IgD-negative memory B cell (primary cell): ENCODE measurements at regions not wholly inside any gene's neighbourhood (a gene's known extent, or its start where the extent isn't known, plus 50 kb on each side); places are given as distances from the start of the nearest gene placed in this dataset.
"Not testable (repeated sequence)": the region's sequence is repeated elsewhere in the genome, so short reads cannot be mapped to it uniquely, and the experiment has no call there.

Source experiments
- H3K27ac Mint-ChIP-seq, 3 donors: one replicate each; pipeline ENCODE4 v1.8.0; 2020 to 2022; ENCODE audit warnings: mild to moderate bottlenecking in 3 of 3, mixed read lengths in 3 of 3, moderate library complexity in 1 of 3
- H3K27me3 Mint-ChIP-seq: one replicate; pipeline ENCODE4 v1.8.0; 2021; ENCODE audit warnings: mixed read lengths
- H3K36me3 Mint-ChIP-seq: one replicate; pipeline ENCODE4 v1.8.0; 2020; ENCODE audit warnings: mild to moderate bottlenecking, mixed read lengths
- H3K4me1 Mint-ChIP-seq, 3 donors: one replicate each; pipeline ENCODE4 v1.8.0; 2020 to 2022; ENCODE audit warnings: mixed read lengths in 3 of 3, mild to moderate bottlenecking in 1 of 3
- H3K4me3 Mint-ChIP-seq, 4 donors: one replicate each; pipeline ENCODE4 v1.8.0; 2020 to 2022; ENCODE audit warnings: mild to moderate bottlenecking in 4 of 4, mixed read lengths in 4 of 4, moderate library complexity in 3 of 4
- H3K9me3 Mint-ChIP-seq, 3 donors: one replicate each; pipeline ENCODE4 v1.8.0; 2020 to 2021; ENCODE audit warnings: mixed read lengths in 3 of 3, mild to moderate bottlenecking in 1 of 3

- H3K27me3 Mint-ChIP-seq, result peaks cover 2% of the 10 kb centered on the region
Measured at GRCh38 chr11:44467931-44468330, 97.5 kb upstream of the CD82 start.

DNA sequence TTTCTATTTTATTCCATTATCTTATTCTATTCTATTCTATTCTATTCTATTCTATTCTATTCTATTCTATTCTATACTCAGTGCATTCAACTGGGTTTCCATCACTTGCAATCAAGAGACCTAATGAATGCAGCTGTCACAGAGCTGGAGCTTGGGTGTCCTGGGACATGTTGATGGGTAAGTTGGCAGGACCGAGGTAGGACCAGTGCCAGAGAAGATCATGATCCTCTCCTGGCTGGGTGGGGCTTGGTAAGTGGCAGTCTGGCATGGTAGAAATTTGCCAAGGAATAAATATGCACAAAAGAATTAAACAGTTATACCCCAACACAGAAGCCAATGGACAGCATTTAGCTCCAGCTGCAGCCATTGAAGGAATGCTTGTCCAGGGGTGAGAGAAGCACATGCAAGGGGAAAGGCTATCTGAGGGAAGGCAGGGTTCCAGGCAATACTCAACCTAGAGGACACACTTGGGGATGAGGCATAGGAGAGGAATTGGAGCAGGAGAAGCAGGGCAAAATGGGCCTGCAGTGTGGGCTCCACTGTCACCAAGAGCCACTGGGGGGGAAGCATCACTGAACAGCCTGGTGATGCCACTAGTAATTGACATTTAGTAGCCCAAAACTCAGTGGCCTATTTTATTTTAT lies 97.0 kb upstream of the CD82 start:
- H3K27me3 Mint-ChIP-seq, result peaks cover 4% of the 10 kb centered on the region
- H3K4me1 Mint-ChIP-seq, result no peaks in the 10 kb centered on the region
- no peaks in the 10 kb centered on the region for H3K36me3 Mint-ChIP-seq
- H3K9me3 Mint-ChIP-seq, result peaks cover 0 to 16% (median 4%) of the 10 kb centered on the region in 3 donors
- no peak overlapping the region for H3K4me3 Mint-ChIP-seq
- no peak overlapping the region for H3K27ac Mint-ChIP-seq

More at GRCh38 chr11:44467931-44468330, 97.5 kb upstream of the CD82 start:
- no peaks in the 10 kb centered on the region for H3K36me3 Mint-ChIP-seq
- no peaks in the 10 kb centered on the region for H3K4me1 Mint-ChIP-seq
- no peak overlapping the region for H3K27ac Mint-ChIP-seq
- H3K4me3 Mint-ChIP-seq, result no peak overlapping the region
- H3K9me3 Mint-ChIP-seq, result peaks cover 0 to 16% (median 4%) of the 10 kb centered on the region in 3 donors

DNA sequence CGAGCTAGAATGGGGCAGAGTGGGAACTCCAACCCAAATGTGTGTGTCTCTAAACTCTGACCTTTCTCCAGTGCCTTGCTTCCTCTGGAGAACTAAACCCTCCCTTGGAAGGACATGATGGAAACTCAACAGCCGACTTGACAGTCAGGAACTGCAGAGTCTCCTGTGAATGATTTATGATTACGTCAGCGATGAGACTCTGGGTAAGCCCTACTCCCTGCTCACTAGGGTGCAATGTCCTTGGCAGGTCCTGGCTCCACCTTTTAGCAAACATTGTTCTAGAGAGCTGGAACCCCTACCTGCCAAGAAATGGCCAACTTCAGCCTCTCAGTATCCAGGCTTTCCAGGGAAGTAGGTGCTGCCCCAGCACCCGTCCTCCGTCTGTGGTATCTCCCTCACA lies 96.1 kb upstream of the CD82 start:
- no peaks in the 10 kb centered on the region for H3K4me1 Mint-ChIP-seq

GRCh38 chr11:44470854-44471253 lies 94.6 kb upstream of the CD82 start:
- Mint-ChIP-seq H3K4me1 (no peaks in the 10 kb centered on the region), H3K9me3 (peaks cover 0 to 7% (median 1%) of the 10 kb centered on the region in 3 donors), H3K27ac (no peak overlapping the region), H3K4me3 (no peak overlapping the region), H3K36me3 (no peaks in the 10 kb centered on the region), H3K27me3 (peaks cover 15% of the 10 kb centered on the region)

More for the DNA sequence above, 96.1 kb upstream of the CD82 start:
- Mint-ChIP-seq H3K9me3 (peaks cover 0 to 15% (median 4%) of the 10 kb centered on the region in 3 donors), H3K4me3 (no peak overlapping the region), H3K27me3 (peaks cover 7% of the 10 kb centered on the region), H3K36me3 (no peaks in the 10 kb centered on the region), H3K27ac (no peak overlapping the region)

GRCh38 chr11:44471603-44472002 lies 93.9 kb upstream of the CD82 start:
- Mint-ChIP-seq H3K27me3 (peaks cover 21% of the 10 kb centered on the region), H3K36me3 (no peaks in the 10 kb centered on the region), H3K4me1 (no peaks in the 10 kb centered on the region), H3K4me3 (no peak overlapping the region), H3K9me3 (peaks cover 0 to 2% (median 1%) of the 10 kb centered on the region in 3 donors), H3K27ac (no peak overlapping the region)

GRCh38 chr11:44472916-44473315 lies 92.5 kb upstream of the CD82 start:
- no peak overlapping the region for H3K4me3 Mint-ChIP-seq
- H3K9me3 Mint-ChIP-seq, result peaks cover 0 to 1% (median 0%) of the 10 kb centered on the region in 3 donors
- H3K4me1 Mint-ChIP-seq, result no peaks in the 10 kb centered on the region
- H3K27ac Mint-ChIP-seq, result no peak overlapping the region
- H3K27me3 Mint-ChIP-seq, result peaks cover 22% of the 10 kb centered on the region
- H3K36me3 Mint-ChIP-seq, result no peaks in the 10 kb centered on the region

GRCh38 chr11:44474702-44475101 lies 90.8 kb upstream of the CD82 start:
- Mint-ChIP-seq H3K4me3 (no peak overlapping the region), H3K9me3 (peaks cover 0 to 4% (median 0%) of the 10 kb centered on the region in 3 donors), H3K4me1 (no peaks in the 10 kb centered on the region), H3K36me3 (no peaks in the 10 kb centered on the region), H3K27me3 (peaks cover 22% of the 10 kb centered on the region), H3K27ac (no peak overlapping the region)

- no peaks in the 10 kb centered on the region for H3K4me1 Mint-ChIP-seq
- no peak overlapping the region for H3K27ac Mint-ChIP-seq
- peaks cover 22% of the 10 kb centered on the region for H3K27me3 Mint-ChIP-seq
- no peaks in the 10 kb centered on the region for H3K36me3 Mint-ChIP-seq
- peaks cover 0 to 4% (median 0%) of the 10 kb centered on the region in 3 donors for H3K9me3 Mint-ChIP-seq
- H3K4me3 Mint-ChIP-seq, result no peak overlapping the region
Measured at GRCh38 chr11:44475114-44475686, 90.3 kb upstream of the CD82 start.

GRCh38 chr11:44482338-44482737 lies 83.1 kb upstream of the CD82 start:
- H3K4me3 Mint-ChIP-seq, H3K36me3 Mint-ChIP-seq, H3K27ac Mint-ChIP-seq, H3K27me3 Mint-ChIP-seq, H3K4me1 Mint-ChIP-seq: not testable (repeated sequence)
- H3K9me3 Mint-ChIP-seq, result peaks cover 0 to 13% (median 8%) of the 10 kb centered on the region in 3 donors

- Mint-ChIP-seq H3K27me3 (peaks cover 8% of the 10 kb centered on the region), H3K27ac (no peak overlapping the region), H3K4me3 (no peak overlapping the region), H3K9me3 (peaks cover 0 to 13% (median 5%) of the 10 kb centered on the region in 3 donors), H3K36me3 (no peaks in the 10 kb centered on the region), H3K4me1 (no peaks in the 10 kb centered on the region)
Measured at GRCh38 chr11:44483919-44484610, 81.4 kb upstream of the CD82 start.

DNA sequence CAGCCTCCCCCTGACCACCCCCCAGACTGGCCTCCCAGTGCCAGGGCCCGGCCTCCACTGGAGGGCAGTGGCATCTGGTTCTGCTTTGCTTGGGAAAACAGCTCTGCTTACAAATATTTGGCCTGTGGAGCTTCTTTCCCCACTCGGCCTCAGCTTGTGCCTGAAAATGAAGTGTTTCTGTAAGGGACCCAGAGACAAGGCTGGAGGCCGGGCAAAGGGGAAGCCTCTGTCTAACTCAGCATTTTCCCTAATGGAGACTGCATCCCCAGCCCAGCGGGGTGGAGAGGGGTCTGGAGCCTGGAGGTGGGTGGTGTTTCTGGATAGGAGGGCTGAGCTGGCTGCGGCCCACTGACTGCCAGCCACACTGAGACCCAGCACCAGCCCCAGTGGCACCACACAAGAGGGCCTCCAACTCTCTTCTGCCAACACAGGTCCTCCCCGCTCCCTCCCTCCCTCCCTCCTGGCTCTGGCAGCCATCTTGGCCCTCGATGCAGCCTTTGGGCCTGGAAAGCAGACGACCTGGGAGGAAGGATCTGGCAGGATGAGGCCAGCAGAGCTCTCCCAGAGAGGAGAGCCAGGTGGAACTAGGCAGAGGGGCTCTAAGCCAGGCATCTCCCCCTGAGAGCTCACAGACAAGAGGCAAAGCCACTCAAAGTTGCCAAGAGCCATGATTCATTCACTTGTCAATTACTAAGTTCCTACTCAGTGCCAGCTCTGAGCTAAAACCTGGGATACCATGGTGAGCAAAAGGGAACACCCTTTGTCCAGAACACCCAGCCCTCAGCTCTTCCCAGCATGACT lies 77.1 kb upstream of the CD82 start:
- Mint-ChIP-seq H3K4me1 (peaks cover 0 to 1% (median 0%) of the 10 kb centered on the region in 3 donors), H3K27ac (no peak overlapping the region), H3K36me3 (no peaks in the 10 kb centered on the region), H3K9me3 (peaks cover 0 to 13% (median 5%) of the 10 kb centered on the region in 3 donors), H3K4me3 (no peak overlapping the region), H3K27me3 (peaks cover 21% of the 10 kb centered on the region)

DNA sequence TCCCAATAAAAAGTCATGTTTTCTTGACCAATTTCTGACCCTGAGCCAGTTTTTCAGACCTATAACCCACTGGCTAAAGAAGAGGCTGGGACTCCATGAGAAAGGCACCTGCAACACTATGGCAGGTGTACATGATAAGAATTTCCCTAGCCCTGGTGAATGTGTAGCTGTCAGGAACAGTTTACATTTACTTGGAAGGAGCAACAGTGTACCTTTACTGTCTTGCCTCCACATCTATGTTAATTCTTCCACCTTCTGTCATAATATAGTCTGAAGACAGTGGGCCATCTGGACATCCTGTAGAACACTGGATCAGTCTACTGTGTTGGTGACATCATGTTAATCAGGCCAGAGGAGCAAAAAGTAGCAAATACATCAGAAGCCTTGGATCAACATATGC lies 72.1 kb upstream of the CD82 start:
- Mint-ChIP-seq H3K4me1 (peaks cover 0 to 1% (median 0%) of the 10 kb centered on the region in 3 donors), H3K36me3 (no peaks in the 10 kb centered on the region), H3K4me3 (no peak overlapping the region), H3K9me3 (peaks cover 0 to 3% (median 0%) of the 10 kb centered on the region in 3 donors), H3K27ac (no peak overlapping the region), H3K27me3 (peaks cover 16% of the 10 kb centered on the region)

- H3K4me1 Mint-ChIP-seq, result peaks cover 0 to 1% (median 0%) of the 10 kb centered on the region in 3 donors
- H3K27ac Mint-ChIP-seq, result no peak overlapping the region
- H3K4me3 Mint-ChIP-seq, result no peak overlapping the region
- peaks cover 16% of the 10 kb centered on the region for H3K27me3 Mint-ChIP-seq
- no peaks in the 10 kb centered on the region for H3K36me3 Mint-ChIP-seq
- H3K9me3 Mint-ChIP-seq, result peaks cover 0 to 3% (median 0%) of the 10 kb centered on the region in 3 donors
Measured at GRCh38 chr11:44493930-44494329, 71.5 kb upstream of the CD82 start.

DNA sequence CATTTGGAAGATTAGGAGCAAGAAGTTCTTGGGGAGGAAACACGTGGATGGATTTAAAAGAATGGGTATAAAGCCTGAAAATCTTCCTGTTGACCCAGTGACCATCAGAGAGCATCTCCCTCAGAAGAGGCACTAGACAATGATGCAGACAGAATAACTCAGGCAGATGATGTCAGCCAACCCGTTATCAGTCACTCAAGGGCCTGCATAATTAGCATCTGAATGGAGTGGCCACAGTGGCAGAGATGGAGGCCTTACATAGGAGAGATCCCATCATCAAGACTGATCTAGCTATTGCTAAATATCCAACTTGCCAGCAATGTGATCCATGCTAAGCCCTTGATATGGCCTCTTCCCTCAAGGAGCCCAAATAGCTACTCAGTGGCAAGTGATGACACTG lies 70.7 kb upstream of the CD82 start:
- H3K9me3 Mint-ChIP-seq, result peaks cover 0 to 3% (median 0%) of the 10 kb centered on the region in 3 donors
- H3K4me3 Mint-ChIP-seq, result no peak overlapping the region
- peaks cover 0 to 1% (median 0%) of the 10 kb centered on the region in 3 donors for H3K4me1 Mint-ChIP-seq
- H3K27me3 Mint-ChIP-seq, result peaks cover 16% of the 10 kb centered on the region
- H3K27ac Mint-ChIP-seq, result no peak overlapping the region
- H3K36me3 Mint-ChIP-seq, result no peaks in the 10 kb centered on the region

DNA sequence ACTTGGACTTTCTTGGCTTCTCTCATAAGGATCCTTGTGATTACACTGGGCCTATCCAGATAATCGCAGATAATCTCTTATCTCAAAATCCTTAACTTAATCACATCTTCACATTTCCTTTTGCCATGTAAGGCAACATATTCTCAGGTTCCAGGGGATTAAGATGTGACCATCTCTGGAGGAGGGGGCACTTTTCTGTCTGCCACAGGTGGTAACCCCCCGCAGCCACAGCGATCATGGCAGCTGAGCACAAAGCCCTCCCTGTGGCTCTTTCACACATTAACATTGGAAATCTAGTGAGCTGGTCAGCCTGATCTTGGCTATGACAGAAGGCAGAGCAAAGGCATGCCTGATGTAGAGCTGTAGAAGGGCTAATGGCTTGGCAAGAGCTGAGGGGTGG lies 69.1 kb upstream of the CD82 start:
- H3K27me3 Mint-ChIP-seq, result peaks cover 14% of the 10 kb centered on the region
- peaks cover 0 to 3% (median 0%) of the 10 kb centered on the region in 3 donors for H3K9me3 Mint-ChIP-seq
- H3K27ac Mint-ChIP-seq, result no peak overlapping the region
- H3K4me1 Mint-ChIP-seq, result peaks cover 0 to 1% (median 0%) of the 10 kb centered on the region in 3 donors
- H3K4me3 Mint-ChIP-seq, result no peak overlapping the region
- no peaks in the 10 kb centered on the region for H3K36me3 Mint-ChIP-seq
